CD4-positive, alpha-beta T cell treated with Interleukin-1 beta for 1 hour (primary cell): ENCODE measurements at regions not wholly inside any gene's neighbourhood (a gene's known extent, or its start where the extent isn't known, plus 50 kb on each side); places are given as distances from the start of the nearest gene placed in this dataset.
"Not testable (repeated sequence)": the region's sequence is repeated elsewhere in the genome, so short reads cannot be mapped to it uniquely, and the experiment has no call there.

Source experiments
- DNase-seq, 2 donors: peaks; one replicate each; pipeline ENCODE4 v3.0.0-alpha.2; 2020 to 2022

DNA sequence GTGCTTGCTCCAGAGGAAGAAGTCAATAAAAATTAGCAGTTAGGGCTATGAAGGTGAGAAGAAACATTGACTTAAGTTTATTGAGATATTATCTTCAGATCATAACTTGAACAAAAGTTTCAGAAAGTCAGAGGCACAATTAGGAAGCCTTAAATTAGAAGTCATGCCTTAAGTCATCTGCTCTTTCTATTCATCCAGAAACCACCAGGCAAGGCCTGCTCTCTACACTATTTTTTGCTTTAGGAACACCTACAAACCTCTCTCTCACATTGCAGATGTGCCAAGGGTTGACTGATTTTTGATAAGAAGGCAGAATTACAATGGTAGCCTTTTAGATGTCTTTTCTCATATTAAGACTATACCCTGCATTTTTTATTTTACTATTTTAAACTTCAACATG is 268.7 kb downstream of the SPRY2 start:
- no peak for DNase-seq

DNA sequence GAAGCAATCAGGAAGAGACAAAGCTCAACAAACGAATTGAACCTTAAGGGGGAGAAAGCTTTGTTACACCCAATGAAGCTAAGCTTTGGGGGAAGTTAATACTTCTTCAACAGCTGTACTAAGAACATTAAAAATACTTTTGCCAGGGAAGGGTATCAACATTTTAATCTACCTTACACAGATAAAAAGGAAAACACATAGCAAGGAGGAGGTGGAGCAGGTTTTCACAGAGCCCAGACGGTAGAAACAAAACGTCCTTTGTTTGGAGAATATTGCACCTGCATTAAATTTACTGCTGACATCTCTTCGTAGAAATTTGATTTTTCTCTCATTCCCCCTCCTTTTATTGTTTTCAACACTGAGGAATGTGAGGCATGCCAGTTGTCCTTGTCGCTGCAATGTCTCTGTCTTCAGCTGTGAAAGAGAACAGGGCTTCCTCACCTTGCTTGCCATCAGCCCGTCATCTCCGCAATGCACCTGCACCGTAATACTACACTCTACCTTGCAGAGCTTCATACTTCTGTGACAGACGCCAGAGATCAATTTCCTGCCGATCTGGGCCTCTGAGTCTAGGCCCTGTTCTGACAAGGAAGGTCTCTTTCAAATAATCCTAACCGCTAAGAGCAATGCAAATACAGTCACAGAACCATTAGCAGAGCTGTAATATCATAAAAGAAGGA is 270.8 kb downstream of the SPRY2 start:
- DNase-seq: no peak

DNA sequence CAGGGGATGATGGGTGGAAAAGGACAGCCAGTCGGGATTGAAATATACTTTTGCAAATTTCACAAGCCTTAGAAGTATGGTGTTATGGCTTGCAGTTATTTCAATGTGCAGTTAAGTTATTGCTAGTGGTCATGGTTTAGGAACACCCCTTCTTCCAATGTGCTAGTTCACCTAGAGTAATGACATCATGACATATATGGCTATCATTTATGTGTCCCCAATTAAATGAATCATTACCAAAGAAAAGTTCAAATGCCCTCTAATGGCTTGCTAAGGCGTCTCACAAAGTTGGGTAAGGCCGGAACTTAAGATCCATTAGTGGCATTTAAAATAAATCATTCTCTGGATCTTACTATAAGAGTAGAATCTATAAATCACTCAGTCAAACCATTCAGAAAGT is 271.6 kb downstream of the SPRY2 start:
- no peak for DNase-seq

DNA sequence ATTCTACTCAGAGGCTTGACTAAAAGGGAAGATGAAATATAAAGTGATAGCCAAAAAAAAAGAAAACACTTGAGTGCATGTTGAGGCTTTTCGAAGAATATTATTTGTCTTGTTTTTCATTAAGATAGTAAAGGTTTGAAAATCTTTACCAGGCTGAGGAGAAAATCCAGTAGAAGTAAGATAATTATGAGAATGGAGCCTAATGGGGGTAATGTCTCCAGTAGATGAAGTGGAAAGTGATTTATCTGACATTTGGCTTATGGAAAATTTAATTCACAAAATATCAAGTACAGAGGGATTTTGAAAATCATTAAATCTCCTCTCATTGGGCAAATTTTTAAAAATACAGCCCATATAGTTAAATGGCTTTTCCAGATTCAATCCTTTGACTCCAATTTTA is 274.9 kb downstream of the SPRY2 start:
- DNase-seq: no peak

DNA sequence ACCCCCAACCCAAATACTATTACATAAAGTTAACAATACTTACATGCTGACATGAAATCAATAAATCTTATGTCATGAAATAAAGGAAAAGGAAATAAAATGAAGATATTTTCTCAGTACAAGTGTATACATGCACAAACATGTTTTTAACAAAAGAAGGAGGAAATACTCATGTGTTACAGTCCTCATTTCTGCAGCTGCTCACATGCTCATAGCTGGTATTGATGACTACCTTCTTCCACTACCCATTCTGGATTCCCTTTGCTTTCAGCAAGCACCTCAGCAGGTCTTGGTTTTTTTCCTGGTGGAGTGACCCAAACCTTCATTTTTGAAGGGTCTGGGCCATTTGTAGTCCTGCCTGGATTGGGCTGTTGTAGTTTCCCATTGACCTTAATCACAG is 278.5 kb downstream of the SPRY2 start:
- not testable (repeated sequence) for DNase-seq

DNA sequence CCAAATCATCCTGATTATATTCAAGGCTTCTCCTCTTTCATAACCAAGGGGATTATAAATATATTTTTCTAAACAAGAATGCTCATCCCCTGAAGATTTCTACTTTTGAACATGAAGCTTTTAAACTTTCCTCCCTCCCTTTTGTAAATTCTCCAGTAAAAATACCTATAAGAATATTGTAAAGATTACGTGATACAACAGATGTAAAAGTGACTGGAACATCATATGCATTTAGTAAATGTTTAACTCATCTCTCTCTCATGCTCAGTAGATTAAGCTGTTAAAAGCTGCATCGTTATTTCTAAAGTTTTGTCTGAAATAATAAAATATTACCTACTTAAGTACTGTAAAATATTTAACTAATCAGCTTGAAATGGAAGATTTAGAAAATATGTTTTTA is 281.1 kb downstream of the SPRY2 start:
- no peak for DNase-seq

DNA sequence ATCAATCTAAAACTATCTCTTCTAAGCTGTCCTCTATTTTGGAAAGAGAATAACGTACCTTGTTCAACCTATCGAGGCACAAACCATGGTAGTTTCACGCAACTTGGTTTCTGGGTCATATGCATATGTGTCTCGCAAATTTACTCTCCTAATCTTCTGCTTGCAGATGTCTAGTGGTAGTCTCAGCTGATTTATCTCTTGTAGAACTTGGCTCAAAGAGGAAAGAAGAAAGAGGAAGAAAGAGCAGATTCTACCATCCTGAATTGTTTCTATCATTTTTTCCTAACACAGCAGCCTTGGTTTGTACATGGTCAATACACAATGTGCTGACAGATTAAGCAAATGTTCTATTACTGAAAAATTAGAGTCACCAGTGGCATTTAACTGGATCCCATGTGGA is 282.3 kb downstream of the SPRY2 start:
- DNase-seq: no peak

DNA sequence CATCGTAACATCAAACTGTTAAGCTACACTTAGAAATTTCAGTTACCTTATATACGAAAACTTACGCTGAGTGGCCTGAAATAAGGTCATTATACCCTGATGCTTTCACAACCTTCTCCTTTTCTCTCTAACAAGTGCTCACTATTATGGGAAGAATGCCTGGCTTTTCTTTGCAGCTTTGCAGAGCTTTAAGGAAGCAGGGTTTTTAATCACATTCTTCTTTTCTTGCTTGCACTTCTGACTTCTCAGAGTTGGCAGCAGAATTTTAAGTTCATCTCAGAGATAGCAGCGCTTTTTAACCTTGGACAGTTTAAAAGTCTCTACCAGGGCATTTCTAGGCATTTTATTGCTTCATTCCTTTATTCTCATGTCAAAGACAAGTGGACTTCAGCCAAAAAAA is 285.1 kb downstream of the SPRY2 start:
- DNase-seq: no peak

DNA sequence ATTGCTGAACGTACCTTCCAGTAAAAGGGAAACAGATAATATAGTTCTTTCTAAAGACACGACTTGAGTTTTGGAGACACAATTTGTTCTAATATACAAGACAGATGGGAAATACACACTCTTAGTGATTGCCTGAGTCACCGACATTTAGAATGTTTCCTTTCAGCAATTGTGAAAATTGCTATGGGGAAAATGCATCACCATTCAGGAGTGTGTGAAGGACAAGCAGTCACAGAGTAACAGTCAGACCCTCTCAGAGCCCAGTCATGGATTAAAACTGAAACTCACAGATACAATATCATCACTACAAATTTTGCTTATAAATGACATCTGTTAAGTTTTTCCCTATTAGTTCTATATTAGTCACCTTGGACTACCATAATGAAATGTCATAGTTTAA is 286.1 kb downstream of the SPRY2 start:
- no peak for DNase-seq

DNA sequence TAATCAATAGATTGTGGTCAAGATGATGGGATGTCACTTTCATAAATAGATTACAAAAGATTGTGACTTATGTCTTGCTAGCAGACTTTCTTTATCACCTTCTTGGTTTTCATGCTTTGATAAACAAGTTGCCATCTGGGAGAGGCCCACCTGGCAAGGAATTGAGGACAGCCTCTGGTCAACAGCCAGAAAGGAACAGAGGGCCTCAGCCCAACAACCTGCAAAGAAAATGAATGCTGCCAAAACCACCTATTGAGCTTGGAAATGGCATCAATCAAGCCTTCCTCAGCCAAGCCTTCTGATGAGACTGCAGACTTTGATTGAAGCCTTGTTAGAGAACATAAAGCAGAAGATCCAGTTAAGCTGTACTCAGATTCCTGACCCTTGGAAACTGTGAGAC is 288.6 kb downstream of the SPRY2 start:
- DNase-seq: no peak

DNA sequence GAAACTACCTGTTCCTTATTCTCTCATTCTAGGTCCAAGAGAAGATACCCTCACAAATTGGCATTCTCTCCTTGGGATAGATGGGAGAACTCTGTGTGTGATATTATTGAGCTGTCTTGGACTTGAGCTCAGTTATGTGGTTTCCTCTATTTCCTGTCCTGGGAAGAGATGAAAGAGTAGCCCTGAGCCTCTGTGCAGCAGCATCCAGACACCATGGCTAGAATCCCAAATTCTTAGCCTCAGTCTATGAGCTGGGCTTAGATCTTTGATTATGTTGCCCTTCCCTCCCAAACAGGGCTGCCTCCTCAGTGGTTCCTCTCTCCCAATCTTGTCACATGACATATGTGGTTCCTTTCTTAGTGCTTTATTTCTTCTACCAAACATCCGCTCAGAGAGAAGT is 290.7 kb downstream of the SPRY2 start:
- no peak for DNase-seq

DNA sequence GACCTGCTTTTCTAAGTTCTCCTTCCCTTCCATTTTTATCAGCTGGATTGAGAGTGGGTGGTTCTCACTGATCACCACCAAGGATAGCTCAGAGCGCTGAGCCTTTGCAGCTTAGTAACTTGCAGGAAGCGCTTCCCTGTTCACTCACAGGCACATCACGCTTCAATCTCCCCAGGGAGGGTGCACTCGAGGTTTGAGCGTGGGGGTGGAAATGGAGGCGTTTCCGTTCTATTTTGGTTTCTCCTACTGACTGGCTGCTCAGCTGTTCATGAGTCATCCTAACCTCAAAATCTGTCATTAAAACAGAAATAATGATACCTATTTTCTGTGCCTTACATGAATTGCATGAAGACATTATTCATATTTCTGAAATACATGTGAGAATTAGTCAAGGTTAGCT is 292.1 kb downstream of the SPRY2 start:
- peak; percentile 36 to 70 for DNase-seq

DNA sequence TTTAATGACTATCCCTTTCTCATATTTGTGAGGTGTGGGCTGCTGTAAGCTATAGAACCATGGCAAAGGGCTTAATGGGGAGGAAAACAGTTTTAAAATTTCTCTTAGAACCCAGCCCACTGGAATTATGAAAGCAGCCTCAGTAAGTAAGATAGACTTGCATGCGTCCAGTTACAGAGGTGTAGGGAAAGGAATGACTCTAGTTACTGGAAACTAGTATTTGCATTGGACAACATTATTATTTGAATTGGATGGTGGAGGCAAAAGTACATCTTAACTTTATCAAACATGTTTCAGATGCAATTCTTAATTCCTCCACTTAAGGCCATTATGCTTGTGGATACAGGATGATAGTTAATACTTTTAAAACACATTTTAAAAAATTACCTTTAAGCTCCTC is 292.9 kb downstream of the SPRY2 start:
- DNase-seq: no peak

DNA sequence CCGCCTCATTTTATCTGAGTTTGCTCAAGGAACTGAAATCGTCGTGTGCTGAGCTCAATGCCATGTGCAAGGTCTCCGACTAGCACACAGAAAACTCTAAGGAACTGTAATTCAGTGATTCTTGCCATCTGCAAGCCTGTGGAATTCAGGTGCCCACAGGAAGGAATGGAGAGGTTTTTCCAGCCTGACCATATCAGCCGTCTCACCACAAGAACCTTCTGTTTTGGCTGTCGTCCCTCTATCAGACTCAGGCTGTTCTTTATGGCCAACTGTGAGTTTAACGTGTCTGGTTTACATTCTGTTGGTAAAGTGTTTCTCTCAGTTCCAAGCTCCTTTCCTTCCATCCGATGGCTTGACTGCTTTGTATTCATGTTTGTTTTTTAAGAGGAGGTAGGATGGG is 293.5 kb downstream of the SPRY2 start:
- DNase-seq: no peak

DNA sequence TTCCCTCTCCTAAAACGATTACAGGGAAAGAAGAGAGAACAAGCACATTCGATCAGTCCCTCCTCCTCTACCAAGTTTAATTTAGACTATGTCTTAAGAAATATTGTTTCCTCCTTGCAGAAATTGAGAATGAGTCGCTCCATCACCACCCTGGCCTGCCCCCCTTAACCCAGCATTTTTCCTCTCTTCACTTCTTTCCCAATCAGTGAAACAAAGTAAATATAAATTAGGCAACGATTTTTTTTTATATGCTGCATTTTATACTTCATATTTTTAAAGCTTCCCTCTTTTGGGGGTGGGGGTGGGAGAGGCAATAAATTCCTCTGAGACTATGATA is 300.0 kb downstream of the SPRY2 start:
- DNase-seq: no peak

DNA sequence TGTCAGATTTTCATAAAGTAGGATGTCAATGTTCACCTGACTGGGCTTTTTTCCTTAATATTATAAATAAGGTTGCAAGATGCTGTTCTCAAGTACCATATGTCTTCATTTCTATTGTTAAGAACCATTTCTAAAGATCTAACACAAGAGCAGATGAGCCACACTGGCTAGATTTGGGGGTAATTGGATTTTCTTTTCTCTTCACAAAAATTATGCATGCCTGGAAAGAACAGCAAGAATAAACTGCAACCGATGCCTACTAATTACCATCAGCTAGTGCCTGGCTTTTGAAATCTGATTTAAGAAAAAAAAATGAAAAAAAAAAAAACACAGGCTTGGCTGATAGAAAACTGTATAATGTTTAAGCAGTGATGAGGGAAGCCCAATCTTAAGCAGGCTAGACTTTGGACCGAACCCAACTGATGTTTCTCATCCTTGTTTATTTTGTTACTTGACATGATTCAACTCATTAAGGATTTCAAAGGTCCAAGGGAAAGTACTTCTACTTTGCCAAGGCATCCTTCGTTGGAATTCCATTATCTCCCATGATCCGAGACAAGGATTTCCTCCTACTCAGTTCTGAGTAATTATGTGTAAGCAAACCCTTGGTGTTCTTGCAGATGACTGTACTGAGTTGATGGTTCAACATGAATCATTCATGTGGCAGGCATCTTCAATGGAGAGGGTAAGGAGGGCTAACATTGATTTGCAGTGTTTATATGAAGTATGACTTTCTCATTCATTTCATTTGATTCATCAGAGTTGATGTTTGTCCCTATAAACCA is 300.5 kb downstream of the SPRY2 start:
- no peak for DNase-seq

DNA sequence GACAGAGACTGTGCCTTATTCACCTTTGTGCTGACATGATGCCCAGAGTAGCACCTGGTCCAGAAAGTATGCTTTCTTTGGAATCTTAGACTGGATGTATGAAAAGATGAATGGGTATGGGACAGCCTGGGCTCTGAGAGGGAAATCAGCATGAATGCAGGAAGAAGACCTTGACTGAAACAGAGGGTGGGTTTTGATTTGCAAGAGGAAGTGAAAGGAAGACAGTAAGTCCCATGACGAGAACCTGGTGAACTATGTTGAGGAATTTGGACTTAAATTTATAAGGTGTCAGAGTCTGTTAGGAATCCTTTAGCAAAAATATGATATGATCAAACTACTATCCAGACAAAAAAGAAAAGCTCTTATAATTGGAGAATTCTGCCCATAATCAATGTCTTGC is 301.9 kb downstream of the SPRY2 start:
- DNase-seq: no peak

DNA sequence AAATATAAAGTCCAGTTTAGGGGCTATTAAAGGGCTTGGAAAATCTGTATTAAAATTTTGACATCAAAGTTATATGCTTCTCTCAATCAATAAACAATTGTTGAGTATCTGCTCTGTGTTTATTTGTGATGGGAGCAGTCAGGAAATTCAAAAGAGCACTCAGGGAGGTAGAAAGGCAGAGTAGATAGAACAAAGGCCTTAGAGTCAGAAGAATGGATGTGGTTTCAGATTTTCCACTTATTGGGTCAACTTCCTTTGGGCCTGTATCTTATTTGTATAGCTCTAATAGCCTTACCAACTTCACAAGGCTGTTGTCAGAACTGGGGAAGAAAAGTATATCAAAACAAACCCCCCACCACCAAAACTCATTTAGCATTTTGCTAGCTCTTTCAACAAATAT is 302.6 kb downstream of the SPRY2 start:
- DNase-seq: no peak

DNA sequence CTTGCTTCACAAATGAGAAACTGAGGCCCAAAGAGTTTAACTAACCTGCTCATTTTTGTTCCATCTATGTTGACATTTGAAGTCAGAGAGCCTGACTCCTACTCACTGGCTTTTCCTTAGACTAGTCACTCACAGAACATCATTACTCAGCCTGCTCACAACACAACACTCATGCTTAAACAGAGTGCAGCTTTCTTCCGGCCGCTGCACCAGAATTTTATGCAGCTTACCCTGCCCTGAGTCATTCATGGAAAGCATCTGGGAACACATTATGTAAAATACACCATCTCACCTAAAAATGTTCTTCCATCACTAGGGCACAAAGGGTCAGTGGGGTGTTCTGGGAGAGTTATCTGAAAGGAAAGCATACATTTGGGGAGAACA is 303.4 kb downstream of the SPRY2 start:
- no peak for DNase-seq

DNA sequence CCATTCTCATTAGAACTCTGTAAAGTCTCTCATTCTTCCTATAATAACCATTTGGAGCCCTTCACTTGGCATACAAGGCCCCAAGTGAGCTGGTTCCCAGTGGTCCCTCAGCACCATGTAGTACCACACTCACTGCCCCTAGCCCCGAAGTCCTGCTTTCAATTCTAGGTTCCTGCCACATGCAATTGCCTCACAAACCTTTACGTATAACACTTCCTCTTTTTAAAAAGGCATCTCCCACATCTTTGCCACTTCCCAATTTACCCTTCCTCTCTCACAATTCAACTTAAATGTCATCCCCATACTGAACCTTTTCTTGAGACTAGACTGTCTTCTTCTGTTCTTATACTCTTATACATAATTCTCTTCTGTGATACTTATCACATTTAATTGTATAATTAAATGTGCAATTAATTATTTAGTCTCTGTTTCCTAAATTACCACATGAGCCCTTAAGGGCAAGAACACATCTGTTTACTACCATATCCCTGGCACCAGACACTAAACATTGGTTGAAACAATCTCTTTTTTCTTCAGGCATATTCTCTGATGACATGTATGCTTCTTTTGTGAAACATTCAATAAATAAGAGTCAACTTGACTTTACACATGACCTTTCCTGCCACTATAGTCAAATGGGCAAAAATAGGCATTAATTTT is 304.0 kb downstream of the SPRY2 start:
- DNase-seq: peak in 1 of 2 donors; percentile 30

DNA sequence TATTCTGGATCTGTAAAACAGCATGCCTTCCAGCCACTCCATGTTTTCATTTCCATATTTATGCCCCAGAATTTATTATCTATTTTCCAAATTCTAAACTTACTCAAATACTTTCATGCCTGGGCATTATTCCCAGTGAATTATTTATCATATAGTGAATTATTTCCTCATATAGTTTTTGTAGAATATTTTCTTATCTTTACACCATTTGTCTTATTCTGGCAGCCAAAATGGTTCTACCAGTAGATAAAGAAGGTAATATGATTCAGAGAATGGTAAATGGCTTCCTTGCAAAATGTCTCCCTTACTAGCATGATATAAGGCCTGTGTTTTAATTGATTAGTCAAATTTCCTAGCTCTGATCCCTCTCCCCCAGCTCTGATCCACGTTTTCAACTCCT is 305.8 kb downstream of the SPRY2 start:
- no peak for DNase-seq

DNA sequence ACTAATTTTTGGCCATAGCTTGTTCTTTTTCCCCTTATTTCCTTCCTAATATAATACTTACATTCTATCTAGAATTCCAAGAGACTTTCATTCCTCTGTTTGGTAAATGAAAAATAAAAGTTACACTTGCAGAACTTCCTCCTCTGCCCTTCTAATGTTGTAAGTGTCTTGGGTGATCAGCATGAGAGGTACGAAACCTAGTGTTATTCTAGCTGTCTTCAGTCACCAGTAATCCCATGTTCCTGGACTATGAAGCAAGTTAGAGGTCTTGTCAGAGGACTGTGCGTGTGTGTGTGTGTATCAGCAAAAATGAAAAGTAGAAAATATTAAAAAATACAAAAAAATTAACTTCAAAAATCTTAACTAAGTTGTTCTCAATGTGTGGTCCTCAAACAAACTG is 307.0 kb downstream of the SPRY2 start:
- no peak for DNase-seq

DNA sequence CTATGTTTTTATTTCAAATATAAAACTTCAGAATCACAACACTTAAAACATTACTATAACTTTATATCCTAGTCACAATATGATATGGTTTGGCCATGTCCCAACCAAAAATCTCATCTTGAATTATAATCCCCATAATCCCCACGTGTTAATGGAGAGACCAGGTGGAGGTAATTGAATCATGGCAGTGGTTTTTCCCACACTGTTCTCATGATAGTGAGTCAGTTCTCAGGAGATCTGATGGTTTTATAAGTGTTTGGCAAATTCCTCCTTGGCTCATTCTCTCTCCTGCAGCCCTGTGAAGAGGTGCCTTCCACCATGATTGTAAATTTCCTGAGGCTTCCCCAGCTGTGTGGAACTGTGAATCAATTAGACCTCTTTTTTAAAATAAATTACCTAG is 307.6 kb downstream of the SPRY2 start:
- no peak for DNase-seq

DNA sequence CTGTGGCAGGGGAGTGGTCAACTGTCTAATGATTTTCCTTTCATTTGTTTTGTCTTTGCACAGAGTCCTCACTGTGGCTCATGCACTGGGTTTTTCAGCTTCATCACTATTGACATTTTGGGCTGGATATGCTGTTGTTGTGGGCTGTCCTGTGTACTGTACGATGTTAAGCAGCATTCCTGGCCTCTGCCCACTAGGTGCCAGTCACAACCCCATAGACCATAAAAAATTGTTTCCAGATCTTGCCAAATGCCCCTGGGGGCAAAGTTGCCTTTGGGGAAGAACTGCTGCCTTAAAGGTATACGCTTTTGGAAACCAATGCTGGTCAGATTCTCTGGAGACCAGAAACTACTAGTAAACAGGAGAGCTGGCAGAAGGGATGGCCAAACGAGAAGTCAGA is 310.4 kb downstream of the SPRY2 start:
- DNase-seq: no peak

DNA sequence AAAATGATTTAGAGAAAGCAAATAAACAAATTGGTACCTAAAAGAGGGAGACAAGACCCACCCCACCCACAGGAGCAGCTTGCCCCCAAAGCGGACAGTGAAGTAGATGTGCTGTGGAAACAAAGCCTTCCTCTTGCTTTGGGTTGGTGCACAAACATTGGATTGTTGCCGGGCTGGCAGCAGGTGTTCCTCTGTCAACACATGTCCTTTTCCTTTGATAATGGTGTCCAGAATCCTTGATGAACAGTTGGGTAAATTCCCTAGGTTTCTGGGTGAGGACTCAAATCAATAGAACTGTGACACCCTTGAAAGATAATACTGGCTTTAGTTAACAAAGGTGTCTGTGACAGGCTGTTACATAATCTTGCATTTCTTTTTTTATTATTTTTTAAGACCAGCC is 311.8 kb downstream of the SPRY2 start:
- no peak for DNase-seq
